ENCODE measurements at regions not wholly inside any gene's neighbourhood (a gene's known extent, or its start where the extent isn't known, plus 50 kb on each side); places are given as distances from the start of the nearest gene placed in this dataset.

- in situ Hi-C loops (cut with MboI; ENCODE audit: low pct_unique_long_range_greater_than_20kb, low sequenced_read_pairs, unreplicated experiment): no loop called here
- no peak for TF ChIP-seq CTCF (IDR thresholded peaks at IDR 0.05; ENCODE audit: extremely low read depth, insufficient read depth, missing control alignments)
- DNase-seq (ENCODE audit: low spot score): no peak
These were observed 190.3 kb downstream of the WDR11 start for GRCh38 chr10:121041499-121041898.

GRCh38 chr10:121041906-121042305, 190.7 kb downstream of the WDR11 start:
- in situ Hi-C loops (cut with MboI; ENCODE audit: low pct_unique_long_range_greater_than_20kb, low sequenced_read_pairs, unreplicated experiment): no loop called here
- DNase-seq (ENCODE audit: low spot score): no peak
- no peak for TF ChIP-seq CTCF (IDR thresholded peaks at IDR 0.05; ENCODE audit: extremely low read depth, insufficient read depth, missing control alignments)

GRCh38 chr10:121042342-121042741, 191.2 kb downstream of the WDR11 start:
- TF ChIP-seq CTCF (IDR thresholded peaks at IDR 0.05; ENCODE audit: extremely low read depth, insufficient read depth, missing control alignments): no peak
- no peak for DNase-seq (ENCODE audit: low spot score)
- in situ Hi-C loops (cut with MboI; ENCODE audit: low pct_unique_long_range_greater_than_20kb, low sequenced_read_pairs, unreplicated experiment): no loop called here

- no peak for DNase-seq (ENCODE audit: low spot score)
- in situ Hi-C loops (cut with MboI; ENCODE audit: low pct_unique_long_range_greater_than_20kb, low sequenced_read_pairs, unreplicated experiment): no loop called here
- no peak for TF ChIP-seq CTCF (IDR thresholded peaks at IDR 0.05; ENCODE audit: extremely low read depth, insufficient read depth, missing control alignments)
These were observed 192.1 kb downstream of the WDR11 start for GRCh38 chr10:121043124-121043849.

GRCh38 chr10:121048749-121049148, 197.6 kb downstream of the WDR11 start:
- in situ Hi-C loops (cut with MboI; ENCODE audit: low pct_unique_long_range_greater_than_20kb, low sequenced_read_pairs, unreplicated experiment): no loop called here
- no peak for DNase-seq (ENCODE audit: low spot score)
- no peak for TF ChIP-seq CTCF (IDR thresholded peaks at IDR 0.05; ENCODE audit: extremely low read depth, insufficient read depth, missing control alignments)

GRCh38 chr10:121049489-121049888, 198.3 kb downstream of the WDR11 start:
- in situ Hi-C loops (cut with MboI; ENCODE audit: low pct_unique_long_range_greater_than_20kb, low sequenced_read_pairs, unreplicated experiment): no loop called here
- DNase-seq (ENCODE audit: low spot score): no peak
- TF ChIP-seq CTCF (IDR thresholded peaks at IDR 0.05; ENCODE audit: extremely low read depth, insufficient read depth, missing control alignments): no peak
